Astrocyte of the cerebellum (primary cell): ENCODE measurements at regions not wholly inside any gene's neighbourhood (a gene's known extent, or its start where the extent isn't known, plus 50 kb on each side); places are given as distances from the start of the nearest gene placed in this dataset.

Experiments used
- DNase-seq: peaks from one replicate; pipeline ENCODE4 v3.0.0-alpha.2; 2011; ENCODE audit warnings: low read depth
- H3K4me3 ChIP-seq: 2 replicates; pipeline ENCODE4 v1.5.1; 2011; ENCODE audit warnings: mild to moderate bottlenecking, low read depth, low read length, moderate library complexity
- in situ Hi-C: cut with HindIII; loops from 2 replicates; pipeline ENCODE4 v1.10.0; 2017; ENCODE audit warnings: low sequenced_read_pairs
- TF ChIP-seq, protein P1 (sequence below): IDR thresholded peaks from 2 replicates; pipeline ENCODE4 v1.5.1; 2012; ENCODE audit warnings: low read length, low read depth, moderate library complexity, mild to moderate bottlenecking; ENCODE audit errors: missing control alignments

DNA sequence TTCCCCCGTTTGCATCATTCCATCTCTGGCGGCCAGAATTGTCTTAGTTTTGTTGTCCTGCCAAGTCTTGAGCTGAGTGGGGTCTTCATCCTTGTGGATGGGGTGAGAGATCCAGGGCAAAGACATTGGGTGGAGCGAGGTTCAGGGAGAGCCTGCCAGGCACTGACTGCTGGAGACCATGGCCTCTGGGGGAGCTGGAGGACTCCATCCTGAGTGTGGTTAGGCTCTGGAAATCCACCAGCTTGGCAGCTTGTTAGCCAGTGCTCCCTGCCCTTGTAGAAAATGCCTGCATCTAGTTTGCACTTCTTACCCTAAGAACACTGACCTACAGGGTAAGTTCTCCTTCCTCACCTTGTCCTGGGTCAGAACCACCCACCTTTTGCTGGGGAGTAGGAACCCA, 97.2 kb upstream of the ZNF536 start:
- TF ChIP-seq, protein P1, sequence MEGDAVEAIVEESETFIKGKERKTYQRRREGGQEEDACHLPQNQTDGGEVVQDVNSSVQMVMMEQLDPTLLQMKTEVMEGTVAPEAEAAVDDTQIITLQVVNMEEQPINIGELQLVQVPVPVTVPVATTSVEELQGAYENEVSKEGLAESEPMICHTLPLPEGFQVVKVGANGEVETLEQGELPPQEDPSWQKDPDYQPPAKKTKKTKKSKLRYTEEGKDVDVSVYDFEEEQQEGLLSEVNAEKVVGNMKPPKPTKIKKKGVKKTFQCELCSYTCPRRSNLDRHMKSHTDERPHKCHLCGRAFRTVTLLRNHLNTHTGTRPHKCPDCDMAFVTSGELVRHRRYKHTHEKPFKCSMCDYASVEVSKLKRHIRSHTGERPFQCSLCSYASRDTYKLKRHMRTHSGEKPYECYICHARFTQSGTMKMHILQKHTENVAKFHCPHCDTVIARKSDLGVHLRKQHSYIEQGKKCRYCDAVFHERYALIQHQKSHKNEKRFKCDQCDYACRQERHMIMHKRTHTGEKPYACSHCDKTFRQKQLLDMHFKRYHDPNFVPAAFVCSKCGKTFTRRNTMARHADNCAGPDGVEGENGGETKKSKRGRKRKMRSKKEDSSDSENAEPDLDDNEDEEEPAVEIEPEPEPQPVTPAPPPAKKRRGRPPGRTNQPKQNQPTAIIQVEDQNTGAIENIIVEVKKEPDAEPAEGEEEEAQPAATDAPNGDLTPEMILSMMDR = no peak
- H3K4me3 ChIP-seq = no peak overlapping the region
- no peak for DNase-seq
- in situ Hi-C loops = no loop called here

DNA sequence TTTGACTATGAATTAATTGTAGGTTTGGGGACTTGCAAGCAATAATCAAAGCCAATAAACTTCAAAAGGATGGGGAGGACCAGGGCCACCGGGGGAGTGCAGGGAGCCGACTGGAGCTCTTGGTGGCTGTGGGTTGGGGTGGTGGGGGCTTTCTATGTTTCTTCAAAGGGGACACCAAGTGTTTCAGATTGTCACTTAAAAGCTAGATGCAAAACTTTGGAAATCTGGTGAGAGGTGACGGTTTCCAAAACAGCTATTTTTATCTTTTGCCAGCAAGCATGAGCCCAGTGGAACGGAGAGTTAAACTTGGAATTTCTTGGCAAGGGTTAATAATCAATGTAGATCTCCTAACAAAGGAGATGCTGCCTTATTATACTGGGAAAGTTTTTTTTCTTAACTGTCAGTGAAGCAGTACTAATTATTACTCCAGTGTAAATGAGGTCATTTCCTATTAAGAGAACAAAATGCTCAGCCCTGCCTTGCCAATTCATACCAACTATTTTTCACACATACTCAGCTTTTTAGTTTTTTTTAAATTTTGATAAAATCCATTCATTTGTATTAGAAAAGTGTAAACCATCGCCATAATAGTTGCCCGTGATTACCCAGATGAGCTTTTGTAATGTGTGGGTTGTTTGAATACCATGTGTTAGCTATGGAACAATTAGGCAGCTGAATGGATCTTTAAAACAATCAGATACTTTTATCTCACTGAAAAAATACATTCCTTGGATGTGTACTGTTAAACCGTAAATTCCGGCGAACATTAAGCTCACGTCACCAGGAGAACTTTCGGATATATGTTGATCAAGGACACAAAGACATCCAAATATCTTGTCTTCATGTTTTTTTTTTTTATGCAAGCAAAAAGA, 95.9 kb upstream of the ZNF536 start:
- DNase-seq = no peak
- H3K4me3 ChIP-seq = no peak overlapping the region
- in situ Hi-C loops = no loop called here
- TF ChIP-seq, protein P1 = no peak

GRCh38 chr19:30276883-30277280, 95.3 kb upstream of the ZNF536 start:
- H3K4me3 ChIP-seq = no peak overlapping the region
- TF ChIP-seq, protein P1 = no peak
- DNase-seq = no peak
- in situ Hi-C loops = no loop called here

DNA sequence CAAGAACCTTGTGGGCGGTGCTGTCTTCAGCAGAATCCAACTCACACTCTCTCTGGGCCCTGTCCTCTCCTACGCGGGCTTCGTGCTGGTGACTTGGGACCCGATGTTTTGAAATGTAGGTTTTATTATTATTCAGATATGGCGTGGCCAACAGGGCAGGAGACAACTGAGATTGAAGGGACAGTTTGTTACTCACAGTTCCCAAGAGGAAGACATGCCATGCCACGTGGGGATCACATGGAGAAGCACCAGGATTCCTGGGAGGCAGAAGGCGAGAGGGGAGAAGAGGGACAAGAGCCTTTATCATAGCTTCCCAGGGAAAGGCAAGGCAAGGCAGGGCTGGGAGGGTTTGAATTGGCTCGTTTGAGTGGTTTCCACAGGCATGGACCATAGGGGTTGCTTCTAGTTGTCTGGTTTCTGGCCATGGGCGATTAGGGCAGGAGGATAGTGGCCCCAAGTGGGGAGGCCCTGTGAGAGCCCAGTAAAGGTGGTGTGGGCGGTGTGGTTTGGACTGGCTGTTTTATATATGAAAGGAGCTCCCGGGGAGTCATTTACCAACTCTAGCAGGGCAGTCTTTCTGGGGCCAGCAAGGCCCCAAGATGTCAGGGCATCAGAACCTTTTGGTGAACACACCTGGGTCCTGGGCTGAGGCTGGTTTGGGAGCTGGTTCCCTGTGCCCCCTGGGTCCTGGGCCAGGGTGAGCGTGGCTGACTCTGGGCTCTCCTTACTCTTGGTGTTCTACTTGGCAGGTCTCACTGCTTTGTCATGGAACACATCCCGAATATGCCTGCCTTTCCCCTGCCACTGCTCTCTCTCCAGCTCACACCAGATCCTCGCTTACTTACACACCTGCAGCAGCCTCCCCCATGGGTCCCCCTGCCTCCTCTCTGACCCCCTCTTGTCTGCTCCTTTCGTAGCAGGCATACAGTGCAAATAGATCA, 94.0 kb upstream of the ZNF536 start:
- no peak for DNase-seq
- H3K4me3 ChIP-seq = no peak overlapping the region
- TF ChIP-seq, protein P1 = no peak
- in situ Hi-C loops = no loop called here

DNA sequence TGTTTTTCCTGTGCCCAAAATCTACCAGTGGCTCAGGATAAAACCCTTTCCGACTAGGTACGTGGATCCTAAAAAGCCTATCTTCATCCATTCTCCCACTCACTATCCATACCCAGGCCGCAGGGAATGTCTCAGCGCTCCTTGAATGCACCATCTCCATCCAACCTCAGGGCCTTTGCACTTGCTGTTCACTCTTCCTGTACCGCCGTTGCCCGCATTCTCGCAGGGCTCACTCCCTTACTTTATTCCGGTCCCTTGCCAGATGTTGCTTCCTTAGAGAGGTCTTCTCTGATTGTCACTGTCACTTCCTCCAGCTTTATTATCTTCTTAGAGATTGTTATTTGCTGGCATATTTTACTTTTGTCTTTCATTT, 93.3 kb upstream of the ZNF536 start:
- no peak overlapping the region for H3K4me3 ChIP-seq
- in situ Hi-C loops = no loop called here
- TF ChIP-seq, protein P1 = no peak
- DNase-seq = no peak

GRCh38 chr19:30280018-30280417, 92.2 kb upstream of the ZNF536 start:
- TF ChIP-seq, protein P1 = no peak
- no peak for DNase-seq
- in situ Hi-C loops = no loop called here
- H3K4me3 ChIP-seq = no peak overlapping the region
